Suppressor macrophage treated with lipopolysaccharide for 1 hour (primary cell): ENCODE measurements at regions not wholly inside any gene's neighbourhood (a gene's known extent, or its start where the extent isn't known, plus 50 kb on each side); places are given as distances from the start of the nearest gene placed in this dataset.
"Not testable (repeated sequence)": the region's sequence is repeated elsewhere in the genome, so short reads cannot be mapped to it uniquely, and the experiment has no call there.

Source experiments
- DNase-seq, 3 donors: peaks; one replicate each; pipeline ENCODE4 v3.0.0-alpha.2; 2020 to 2022

DNA sequence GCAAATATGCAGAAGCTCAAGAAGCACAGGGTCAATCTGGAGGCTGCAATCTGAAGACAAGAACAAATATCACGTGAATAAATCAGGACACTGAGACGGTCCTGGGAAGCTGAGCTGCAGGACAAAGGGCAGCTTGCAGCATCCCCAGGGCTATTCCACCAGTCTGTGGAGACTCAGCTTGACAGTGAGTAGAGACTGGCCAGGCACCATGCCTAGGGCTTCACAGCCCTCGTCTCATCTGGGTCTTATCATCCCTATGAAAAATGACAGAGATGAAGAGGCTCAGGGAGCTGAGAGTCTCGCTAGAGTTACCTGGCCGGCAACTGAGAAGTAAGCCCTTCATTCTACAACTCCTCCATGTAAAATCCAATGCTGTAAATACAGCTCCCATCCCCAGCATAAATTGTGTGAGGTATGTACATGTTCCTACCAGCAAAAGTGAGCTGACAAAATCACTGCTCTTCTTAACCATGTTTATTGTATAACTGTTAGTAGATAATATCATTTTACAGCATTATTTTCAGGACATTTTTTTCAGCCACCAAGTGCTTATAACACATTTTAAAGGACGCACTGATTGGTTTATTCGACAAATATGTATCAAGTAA, 186.6 kb upstream of the IGFBP3 start:
- DNase-seq = no peak

DNA sequence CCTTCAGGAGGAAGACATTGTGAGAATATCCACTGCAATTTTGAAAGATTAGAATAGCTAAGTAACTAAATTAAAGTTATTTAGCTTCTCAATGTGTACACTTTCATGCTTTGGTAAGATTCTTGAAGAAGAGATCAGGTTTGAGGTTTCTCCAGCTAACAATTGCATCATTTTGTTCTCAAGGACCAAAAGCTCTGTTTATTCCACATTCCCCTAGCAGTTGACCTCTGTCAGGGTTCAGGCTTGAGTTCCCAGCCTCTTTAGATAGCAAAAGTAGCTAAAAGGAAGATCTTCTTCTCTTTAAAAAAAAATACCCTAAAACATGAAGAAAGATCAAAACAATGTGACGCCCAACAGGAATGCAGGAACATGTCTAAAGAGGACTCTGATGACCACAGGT, 179.4 kb upstream of the IGFBP3 start:
- DNase-seq = no peak

DNA sequence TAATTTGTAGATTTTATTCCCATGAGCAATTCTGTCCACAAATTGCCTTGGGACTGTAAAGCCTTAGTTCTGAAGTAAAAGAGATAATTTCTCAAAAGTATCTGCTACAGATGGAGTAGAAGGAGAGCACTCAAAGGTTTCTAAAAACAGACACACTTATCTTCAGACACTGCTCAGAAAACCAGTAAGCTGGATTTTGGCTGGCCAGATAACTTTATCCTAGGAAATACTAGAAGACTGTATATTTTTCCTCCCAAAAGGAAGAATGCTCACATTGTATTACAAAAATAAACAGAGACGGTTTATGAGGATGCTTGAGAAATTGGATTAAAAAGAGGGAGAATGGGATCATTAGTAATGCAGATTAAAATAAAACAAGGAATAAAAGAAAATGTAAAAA, 178.0 kb upstream of the IGFBP3 start:
- no peak for DNase-seq

DNA sequence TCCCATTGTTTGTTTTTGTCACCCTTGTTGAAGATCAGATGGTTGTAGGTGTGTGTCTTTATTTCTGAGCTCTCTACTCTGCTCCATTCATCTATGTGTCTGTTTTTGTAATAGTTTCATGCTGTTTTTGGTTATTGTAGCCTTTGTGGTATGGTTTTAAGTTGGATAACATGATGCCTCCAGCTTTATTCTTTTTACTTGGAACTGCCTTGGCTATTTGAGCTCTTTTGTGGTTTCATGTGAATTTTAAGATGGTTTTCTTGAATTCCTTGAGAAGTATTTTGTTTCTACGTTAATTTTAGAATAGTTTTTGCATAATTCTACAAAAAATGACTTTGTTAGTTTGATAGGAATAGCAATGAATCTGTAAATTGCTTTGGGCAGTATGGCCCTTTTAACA, 170.0 kb upstream of the IGFBP3 start:
- no peak for DNase-seq

DNA sequence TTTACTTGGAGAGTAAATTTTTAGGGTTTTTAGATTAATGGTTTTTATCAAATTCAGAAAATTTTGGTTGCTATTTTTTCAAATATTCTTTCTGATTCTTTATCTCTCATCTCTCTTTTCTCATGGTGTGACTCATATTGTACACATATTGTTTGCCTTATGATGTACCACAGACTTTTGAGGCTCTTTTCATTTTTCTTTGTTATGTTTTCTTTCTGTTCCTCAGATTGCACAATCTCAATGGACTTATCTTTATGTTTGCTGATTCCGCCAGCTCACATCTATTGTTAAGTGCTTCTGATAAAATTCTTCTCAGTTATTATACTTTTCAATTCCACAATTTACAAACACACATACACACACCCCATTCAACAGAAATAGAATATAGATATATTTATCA, 168.2 kb upstream of the IGFBP3 start:
- DNase-seq = no peak

DNA sequence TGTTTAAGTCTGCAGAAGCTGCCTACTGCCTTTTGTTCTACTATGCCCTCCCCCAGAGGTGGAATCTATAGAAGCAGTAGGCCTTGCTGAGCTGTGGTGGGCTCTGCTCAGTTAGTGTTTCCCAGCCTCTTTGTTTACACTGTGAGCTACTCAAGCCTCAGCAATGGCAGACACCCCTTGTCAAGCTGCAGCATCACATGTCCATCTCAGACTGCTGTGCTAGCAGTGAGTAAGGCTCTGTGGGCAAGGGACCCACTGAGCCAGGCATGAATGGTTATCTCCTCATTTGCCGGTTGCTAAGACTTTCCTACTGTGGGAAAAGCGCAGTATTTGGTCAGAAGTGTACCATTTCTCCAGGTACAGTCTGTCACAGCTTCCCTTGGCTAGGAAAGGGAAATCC, 167.4 kb upstream of the IGFBP3 start:
- DNase-seq = not testable (repeated sequence)

DNA sequence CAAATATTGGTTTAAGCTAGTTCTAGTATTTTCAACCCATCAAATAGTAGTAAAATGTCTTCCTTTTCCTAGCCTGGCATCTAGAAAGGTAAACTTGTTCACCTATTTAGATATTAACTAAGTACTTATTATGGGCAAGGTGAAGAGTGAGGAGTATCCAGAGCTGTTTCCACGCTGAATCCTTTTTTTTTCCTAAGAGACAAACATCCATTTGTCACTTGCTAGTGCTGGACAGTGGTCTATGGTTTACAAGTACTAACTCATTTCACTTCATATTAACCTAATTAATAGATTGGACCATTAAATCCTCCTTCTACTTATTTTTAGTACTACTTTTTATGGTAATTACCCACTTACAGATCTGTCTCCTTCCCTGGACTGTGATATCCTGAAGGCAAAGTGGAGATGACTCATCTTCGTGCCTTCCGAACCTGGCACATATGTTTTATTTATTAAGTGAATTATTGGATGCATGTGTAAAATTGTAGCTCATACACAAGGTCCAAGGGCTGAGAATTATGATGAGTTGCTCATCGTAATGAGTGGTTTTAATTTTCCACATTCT, 159.6 kb upstream of the IGFBP3 start:
- no peak for DNase-seq

DNA sequence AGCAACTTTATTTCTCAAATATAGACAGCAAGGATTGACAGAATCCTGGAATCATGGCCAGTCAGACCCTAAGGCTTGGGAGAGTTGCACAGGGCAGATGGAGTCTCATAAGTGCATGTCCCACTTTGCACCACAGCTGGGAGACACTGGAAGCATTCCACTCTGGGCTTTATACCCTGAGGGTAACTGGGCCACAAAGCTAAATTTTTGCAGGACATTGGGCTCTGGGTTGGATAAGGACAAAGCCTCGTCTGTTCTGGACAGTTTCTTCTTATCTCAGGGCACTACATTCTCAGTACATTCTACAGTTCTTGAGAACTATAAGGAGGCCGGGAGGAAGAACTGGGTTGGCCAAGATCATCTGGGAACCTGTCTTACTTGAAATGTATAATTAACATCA, 158.3 kb upstream of the IGFBP3 start:
- DNase-seq = no peak

DNA sequence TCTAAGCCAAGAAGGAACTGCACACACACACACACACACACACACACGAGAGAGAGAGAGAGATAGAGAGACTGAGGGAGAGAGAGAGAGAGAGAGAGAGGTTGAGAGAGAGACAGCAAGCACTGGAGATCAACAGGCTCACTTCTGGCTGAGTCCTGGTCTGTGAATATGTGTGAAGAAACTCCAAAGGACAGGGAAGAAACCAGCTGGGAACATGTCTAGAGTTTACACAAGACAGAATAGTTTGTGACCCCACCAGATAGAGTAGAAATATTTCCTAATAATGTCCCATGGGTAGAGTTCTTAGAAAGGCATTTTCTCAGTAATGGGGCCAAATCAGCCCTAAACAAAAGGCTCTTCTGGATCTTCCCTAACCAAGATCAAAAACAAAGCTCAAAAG, 155.5 kb upstream of the IGFBP3 start:
- DNase-seq = no peak

DNA sequence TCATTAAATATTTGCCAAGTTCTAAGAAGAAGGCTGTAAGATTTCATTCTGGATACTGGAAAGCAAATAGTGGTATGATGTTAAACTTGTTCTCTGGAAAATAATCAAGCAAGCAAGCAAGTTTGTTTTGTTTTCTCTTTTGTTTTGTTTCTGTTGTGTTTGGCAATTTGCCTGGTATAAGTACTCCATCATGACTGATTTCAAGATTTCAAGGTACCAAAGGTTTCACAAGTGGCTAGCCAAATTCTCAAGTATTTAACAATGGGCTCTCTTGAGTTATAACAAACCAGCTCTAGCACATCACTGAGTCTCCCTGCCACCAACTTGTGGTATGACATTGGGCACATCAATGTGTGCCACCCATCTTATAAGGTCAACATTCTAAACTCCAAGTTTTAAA, 151.7 kb upstream of the IGFBP3 start:
- DNase-seq = no peak

DNA sequence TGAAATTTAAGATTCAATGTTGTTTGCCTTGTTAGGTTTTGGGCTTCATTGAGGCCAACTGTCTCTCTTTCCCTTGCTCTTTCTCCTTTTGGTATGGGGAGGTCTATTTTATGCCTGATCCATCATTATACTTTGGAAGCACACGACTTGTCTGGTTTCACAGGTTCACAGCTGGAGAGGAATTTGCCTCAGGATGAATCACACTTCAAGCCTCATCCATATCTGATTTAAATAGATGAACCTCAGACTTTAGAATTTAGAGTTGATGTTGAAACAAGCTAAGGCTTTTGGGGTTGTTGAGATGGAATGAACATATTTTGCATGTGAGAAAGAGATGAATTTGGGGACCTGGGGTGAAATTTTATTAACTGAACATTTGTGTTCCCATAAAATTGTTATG, 150.5 kb upstream of the IGFBP3 start:
- DNase-seq = no peak

DNA sequence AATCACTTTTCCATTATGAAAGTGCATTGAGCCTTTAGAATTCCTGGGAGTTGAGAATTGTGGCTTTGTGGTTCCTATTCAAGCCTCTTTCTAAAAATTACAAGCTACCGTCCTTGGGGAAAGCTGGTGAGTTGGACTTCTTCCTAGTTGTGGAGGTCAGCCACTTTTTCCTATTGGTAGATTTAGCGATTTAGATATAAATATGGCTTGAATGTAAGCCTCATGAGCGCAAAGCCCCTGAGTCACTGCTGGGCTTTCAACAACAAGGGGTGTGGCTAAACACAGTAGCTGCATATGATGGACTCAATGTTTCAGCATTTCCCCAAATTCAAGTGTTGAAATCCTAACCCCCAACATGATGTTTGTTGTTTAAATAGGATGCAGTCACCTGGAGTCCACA, 150.0 kb upstream of the IGFBP3 start:
- no peak for DNase-seq

DNA sequence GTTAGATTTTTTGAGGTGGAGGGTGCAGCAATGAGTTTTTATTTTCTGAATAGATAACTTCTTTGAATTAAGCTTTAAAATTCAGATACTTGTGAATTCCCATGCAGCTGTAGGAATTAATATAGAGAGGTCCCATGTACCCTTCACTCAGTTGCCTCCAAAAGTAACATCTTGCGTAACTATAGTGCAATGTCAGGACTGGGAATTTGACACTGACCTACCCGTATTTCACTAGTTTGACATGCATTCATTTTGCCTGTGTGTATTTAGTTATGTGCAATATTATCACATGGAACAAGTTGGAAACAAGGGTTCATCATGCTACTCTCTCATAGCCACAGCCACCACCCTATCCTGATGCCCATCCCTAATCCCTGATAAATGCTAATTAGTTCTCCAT, 147.1 kb upstream of the IGFBP3 start:
- DNase-seq = no peak

DNA sequence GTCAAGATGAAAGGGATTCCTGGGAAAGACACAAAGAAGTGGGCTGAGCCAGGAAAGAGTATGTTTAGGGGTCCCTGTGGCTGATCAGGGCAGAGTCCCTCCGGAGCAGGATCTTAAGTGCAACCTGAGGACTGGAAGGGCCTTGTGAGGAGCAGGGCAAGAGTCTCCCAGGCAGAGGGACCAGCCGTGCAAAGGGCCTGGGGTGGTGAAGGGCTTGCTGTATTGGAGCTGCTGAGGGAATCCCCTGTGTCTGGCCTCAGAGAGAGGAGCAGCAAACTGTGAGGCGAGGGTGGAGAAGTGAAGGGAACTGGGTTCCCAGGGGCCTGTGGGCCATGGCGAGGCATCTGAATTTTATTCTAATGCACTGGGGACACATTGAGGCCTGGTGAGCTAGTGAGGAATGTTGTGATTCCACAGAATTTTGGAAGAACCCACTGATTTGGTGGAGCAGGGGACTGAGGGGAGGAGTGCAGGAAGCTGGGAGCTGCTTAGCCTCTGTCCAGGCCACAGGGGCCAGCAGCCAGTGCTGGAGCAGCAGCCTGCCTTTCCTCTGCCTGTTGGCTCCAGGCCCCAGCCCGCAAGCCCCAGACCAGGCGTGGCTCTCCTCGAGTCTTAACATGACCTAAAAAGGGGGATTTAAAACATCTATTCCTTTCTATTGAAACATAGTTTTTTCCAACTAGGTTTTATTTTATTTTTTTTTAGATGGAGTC, 138.4 kb upstream of the IGFBP3 start:
- no peak for DNase-seq

DNA sequence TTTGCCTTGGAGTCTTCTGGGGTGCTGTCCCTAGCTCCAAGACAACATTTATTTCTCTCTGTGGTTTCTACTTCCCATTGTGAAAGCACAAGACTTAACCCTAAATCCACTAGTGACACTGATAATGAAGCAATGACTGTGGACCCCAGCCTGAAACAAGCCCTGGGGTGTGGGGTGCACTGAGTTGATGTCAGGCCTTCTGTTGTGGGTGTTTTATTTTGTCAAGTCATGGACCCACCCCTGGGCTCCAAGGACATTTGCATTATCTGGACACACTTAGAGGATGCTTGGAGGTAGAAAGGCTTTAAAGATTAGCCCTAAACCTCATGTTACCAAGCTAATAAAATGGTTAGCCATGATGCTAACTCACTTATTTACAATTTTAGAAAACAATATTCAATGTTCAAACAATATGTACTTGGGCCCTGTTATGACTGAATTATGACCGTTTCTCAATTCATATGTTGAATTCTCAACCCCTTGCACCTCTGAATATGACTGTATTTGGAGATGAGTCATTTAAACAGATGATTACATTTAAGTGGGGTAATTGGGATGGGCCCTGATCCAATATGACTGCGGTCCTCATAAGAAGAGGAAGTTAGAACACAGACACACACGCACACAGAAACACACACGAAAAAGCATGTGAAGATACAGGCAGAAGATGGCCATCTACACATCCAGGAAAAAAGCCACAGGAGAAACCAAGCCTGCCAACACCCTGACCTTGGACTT, 137.2 kb upstream of the IGFBP3 start:
- no peak for DNase-seq

DNA sequence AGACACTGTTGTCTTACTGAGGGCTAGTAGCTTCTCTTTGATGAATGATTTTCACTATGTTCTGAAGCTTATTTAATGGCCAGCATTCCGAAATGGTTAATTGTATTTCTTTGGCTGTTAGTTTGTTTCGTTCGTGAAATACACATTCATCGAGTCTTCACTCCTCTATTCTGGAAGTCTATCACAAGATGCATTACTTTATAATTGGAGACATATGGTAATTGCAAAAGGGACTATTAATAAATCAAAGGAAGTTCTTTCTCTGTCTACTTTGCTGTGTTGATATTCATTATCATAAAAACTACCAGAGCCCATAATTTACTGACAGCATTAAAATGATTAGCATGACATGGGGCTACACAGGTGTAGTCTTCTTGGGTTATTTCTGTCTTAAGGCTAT, 133.8 kb upstream of the IGFBP3 start:
- no peak for DNase-seq

DNA sequence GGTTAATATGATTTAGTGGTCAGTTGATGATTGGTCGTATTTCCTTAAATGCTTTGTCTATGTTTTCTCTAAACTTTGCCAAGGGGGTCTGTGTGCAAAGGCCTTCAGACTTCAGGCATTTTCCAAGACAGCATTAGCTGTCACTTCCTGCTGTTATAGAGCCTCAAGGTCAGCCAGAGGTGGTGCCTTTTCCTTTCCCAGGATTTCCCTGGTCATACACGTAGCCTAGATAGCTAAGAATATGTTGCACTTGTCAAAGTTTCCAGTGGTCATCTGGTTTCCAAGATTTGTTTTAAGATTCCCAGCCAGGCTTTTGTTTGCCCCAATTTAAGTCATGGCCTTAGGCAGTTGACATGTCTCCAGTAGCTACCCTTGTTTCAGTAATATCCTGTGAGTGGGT, 133.2 kb upstream of the IGFBP3 start:
- no peak for DNase-seq

DNA sequence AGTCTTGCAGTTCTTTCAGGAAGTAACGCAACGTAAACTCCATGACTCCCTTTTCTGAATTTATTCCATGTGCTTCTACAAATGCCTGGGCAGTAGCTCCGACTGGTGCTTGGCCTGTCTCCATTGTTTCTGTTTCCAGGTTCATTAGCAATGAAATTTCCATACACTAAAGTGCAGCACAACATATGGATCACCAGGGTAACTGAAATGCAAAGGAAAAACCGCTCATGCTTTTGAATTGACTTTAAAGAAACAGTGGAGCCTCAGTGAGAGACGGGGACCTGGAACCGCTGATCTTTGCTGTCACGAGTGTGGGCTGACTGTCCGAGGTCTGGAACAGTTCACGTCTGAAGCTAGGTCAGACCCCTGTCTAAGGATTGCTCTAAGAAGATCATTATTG, 126.5 kb upstream of the IGFBP3 start:
- no peak for DNase-seq

DNA sequence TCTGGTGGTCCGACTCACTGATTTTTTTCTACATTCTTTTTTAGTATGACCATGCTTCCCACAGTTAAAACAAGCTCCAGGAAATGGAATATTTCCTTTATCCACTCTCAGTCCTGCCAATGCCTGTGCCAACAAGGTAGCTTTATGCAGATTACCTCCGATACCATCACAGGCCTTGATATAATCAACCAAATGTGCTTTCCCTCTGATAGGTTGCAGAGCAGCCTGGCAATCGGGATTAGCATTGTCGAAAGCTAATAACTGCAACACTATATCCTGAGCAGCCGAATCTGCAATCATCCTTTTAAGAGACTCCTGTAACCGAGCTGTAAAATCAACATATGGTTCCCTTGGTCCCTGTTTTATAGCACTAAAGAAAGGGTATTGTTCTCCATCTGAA, 122.3 kb upstream of the IGFBP3 start:
- not testable (repeated sequence) for DNase-seq

DNA sequence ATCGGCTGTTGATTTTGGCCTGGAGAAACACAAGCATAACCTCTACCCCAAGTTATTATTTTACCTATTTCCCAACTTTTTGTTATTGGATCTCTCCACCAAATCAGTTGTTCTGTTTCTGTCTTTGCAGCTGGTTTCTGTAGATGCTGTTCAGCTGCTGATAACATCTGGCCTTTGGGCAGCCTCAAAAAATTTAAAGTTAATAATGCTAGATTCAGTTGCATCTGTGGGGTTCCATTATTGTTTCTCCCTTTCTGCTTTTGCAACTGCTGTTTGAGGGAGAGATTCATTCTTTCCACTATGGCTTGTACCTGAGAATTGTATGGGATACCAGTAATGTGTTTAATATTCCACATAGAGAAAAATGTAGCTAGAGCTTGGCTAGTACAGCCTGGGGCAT, 118.7 kb upstream of the IGFBP3 start:
- not testable (repeated sequence) for DNase-seq

DNA sequence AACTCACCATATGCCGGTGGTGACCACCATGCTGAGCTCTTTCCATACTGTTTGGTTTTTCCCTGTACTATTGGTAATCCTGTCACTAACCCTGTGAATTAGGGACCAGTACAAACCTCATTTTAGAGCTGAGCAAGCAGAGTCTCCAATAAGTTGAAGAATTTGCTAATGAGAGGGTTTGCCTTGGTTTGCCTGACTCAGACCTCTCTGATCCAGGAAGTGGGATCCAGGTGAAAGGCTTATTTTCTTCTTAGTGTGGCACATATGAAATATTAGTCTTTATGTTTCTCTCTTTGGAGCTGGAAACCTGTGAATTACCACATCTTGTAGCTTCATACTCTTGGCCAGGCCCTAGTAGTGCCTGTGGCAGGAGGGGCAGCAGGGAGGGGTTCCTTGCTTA, 114.1 kb upstream of the IGFBP3 start:
- DNase-seq = no peak

DNA sequence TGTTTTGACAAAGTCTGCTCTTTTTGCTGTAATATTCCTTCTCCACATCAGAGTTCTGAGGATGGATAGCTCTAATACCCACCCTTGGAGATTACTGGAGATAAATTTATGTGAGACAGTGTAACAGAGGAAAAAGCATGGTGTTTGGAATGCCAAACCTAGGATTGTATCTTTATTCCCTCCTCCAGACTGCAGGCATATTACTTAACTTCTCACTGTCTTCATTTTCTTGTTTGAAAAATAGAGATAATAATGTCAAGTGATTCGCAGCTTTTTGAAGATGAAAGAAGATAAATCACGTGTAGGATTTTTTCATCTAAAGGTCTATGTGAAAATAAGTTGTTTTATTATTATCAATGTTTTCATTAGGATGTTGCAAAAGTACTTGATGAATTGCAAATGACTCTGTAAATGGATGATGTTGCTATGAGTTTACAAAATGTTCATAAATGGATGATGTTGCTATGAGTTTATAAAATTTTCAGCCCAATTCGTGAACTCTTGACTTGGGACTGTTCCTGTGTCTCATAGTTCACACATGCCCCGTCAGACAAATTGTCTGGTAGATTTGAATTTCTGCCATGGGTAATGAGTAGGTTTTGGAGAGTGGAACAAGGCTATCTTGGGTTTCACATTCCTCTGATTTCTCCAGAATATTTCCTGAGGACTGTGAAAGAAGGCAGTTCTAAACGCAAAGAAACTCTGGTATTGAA, 113.1 kb upstream of the IGFBP3 start:
- no peak for DNase-seq

DNA sequence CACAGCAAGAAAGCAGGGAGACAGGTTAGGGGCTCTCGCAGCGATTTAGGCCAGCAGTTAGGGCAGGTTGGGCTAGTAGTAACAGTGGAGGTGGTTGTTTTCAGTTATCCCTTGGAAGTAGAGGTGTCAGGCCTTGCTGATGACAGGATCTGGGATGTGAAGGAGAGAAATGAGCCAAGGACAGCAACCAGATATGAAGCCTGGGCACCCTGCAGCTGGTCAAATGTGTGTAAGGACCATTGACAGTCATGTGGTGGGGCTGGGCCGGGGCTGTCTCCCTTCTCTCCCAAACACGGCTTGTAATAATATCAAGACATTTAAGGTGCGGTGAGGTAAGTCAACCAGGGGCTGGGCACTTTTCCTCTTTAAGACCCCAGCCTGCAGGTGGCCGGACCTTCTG, 112.5 kb upstream of the IGFBP3 start:
- no peak for DNase-seq
